ENCODE measurements at regions not wholly inside any gene's neighbourhood (a gene's known extent, or its start where the extent isn't known, plus 50 kb on each side); places are given as distances from the start of the nearest gene placed in this dataset.
"Not testable (repeated sequence)": the region's sequence is repeated elsewhere in the genome, so short reads cannot be mapped to it uniquely, and the experiment has no call there.

GRCh38 chr1:145191272-145191675, 50.7 kb downstream of the PPIAL4D start:
- not testable (repeated sequence) for DNase-seq (ENCODE audit: low read depth in 2 of 3, low spot score in 2 of 3)

GRCh38 chr1:145189543-145190030, 52.4 kb downstream of the PPIAL4D start:
- not testable (repeated sequence) for DNase-seq (ENCODE audit: low read depth in 2 of 3, low spot score in 2 of 3)

- not testable (repeated sequence) for DNase-seq (ENCODE audit: low read depth in 2 of 3, low spot score in 2 of 3)
Observed at GRCh38 chr1:145188869-145189542, 53.0 kb downstream of the PPIAL4D start.

GRCh38 chr1:145182606-145183413, 59.2 kb downstream of the PPIAL4D start:
- DNase-seq (ENCODE audit: low read depth in 2 of 3, low spot score in 2 of 3) = not testable (repeated sequence)

- DNase-seq (ENCODE audit: low read depth in 2 of 3, low spot score in 2 of 3) = peak in 1 of 3 experiments; percentile 3
Observed at GRCh38 chr1:145176285-145176925, 65.6 kb downstream of the PPIAL4D start.

GRCh38 chr1:145174377-145174776, 67.6 kb downstream of the PPIAL4D start:
- not testable (repeated sequence) for DNase-seq (ENCODE audit: low read depth in 2 of 3, low spot score in 2 of 3)

GRCh38 chr1:145168220-145168848, 72.6 kb downstream of the FAM72D start:
- not testable (repeated sequence) for DNase-seq (ENCODE audit: low read depth in 2 of 3, low spot score in 2 of 3)

GRCh38 chr1:145164360-145164759, 68.6 kb downstream of the FAM72D start:
- DNase-seq (ENCODE audit: low read depth in 2 of 3, low spot score in 2 of 3) = not testable (repeated sequence)
